ENCODE measurements at regions not wholly inside any gene's neighbourhood (a gene's known extent, or its start where the extent isn't known, plus 50 kb on each side); places are given as distances from the start of the nearest gene placed in this dataset.

DNA sequence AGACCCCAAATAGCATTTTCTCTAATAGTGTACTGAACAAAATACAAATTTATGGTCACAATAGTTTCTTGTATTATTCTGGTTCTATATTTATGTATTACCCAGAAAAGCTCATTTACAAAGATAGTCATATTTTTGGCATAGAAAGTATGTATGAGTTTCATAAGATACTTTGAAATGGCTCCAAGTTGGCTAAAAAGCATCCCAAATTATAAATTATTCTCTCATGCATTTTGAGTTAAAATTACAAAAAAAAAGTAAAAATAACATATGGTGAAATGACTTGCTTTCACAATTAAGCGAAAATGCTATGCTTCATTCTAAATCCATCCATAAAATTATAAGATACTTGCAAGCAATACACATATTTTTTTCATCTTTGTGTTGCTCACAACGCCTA is 530.7 kb downstream of the ZNF804A start:
- Mint-ChIP-seq H3K4me3 (no peak overlapping the region), H3K4me1 (ENCODE audit: low read depth) (no peaks in the 10 kb centered on the region), H3K27me3 (no peaks in the 10 kb centered on the region), H3K9me3 (peaks cover 9% of the 10 kb centered on the region), H3K27ac (no peak overlapping the region), H3K36me3 (ENCODE audit: low read depth) (no peaks in the 10 kb centered on the region)

DNA sequence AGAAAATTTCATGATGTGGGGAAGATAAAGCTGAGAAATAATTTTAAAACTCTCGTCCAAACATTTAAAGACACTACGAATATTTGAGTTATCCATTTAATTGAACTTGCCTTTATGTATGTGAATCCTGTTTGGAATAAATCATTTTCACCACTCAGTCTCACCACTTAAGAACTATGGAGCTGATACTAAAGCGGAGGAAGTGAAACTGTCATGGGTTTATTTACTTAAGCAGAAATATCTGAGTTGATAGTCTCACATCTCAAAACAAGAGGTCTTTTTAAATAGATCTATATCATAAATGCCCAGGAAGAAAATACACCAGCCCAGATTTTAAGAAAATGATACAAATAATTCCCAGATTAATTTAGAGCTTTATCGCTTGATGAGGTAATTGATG is 532.4 kb downstream of the ZNF804A start:
- no peaks in the 10 kb centered on the region for H3K36me3 Mint-ChIP-seq (ENCODE audit: low read depth)
- no peaks in the 10 kb centered on the region for H3K27me3 Mint-ChIP-seq
- peaks cover 9% of the 10 kb centered on the region for H3K9me3 Mint-ChIP-seq
- no peak overlapping the region for H3K27ac Mint-ChIP-seq
- no peaks in the 10 kb centered on the region for H3K4me1 Mint-ChIP-seq (ENCODE audit: low read depth)
- H3K4me3 Mint-ChIP-seq, result no peak overlapping the region

DNA sequence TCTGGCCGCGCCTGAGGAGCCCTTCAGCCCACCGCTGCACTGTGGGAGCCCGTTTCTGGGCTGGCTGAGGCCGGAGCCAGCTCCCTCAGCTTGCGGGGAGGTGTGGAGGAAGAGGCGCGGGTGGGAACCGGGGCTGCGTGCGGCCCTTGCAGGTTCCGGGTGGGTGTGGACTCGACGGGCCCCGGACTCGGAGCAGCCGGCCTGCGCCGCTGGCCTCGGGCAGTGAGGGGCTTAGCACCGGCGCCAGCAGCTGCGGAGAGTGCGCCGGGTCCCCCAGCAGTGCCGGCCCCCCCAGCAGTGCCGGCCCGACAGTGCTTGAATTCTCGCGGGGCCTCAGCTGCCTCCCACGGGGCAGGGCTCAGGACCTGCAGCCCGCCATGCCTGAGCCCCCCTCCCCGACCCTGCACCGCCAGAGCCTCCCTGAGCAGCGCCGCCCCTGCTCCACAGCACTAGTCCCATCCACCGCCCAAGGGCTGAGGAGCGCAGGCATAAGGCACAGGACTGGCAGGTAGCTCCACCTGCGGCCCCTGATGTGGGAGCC is 534.2 kb downstream of the ZNF804A start:
- no peaks in the 10 kb centered on the region for H3K4me1 Mint-ChIP-seq (ENCODE audit: low read depth)
- H3K27me3 Mint-ChIP-seq, result no peaks in the 10 kb centered on the region
- no peaks in the 10 kb centered on the region for H3K36me3 Mint-ChIP-seq (ENCODE audit: low read depth)

DNA sequence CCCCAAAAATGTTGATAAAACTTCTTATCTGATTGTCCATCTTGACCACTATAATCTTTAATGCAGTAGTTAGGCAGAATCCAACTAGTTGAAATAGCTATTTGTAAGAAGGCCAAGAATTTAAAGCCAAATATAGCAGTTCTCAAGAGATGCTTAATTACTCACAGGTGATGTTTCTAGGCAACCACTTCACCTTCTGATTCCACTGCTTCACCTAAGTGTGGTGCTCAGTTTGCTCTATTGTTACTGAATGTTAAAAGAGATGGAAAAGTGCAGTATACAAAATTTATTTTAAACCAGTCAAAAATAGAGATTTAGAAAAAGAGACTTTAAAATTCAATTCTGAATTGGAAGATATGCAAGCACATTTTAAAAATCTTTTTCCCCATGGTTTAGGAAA is 539.4 kb downstream of the ZNF804A start:
- Mint-ChIP-seq H3K27ac (no peak overlapping the region), H3K36me3 (ENCODE audit: low read depth) (no peaks in the 10 kb centered on the region), H3K27me3 (no peaks in the 10 kb centered on the region), H3K9me3 (peaks cover 2% of the 10 kb centered on the region), H3K4me3 (no peak overlapping the region), H3K4me1 (ENCODE audit: low read depth) (no peaks in the 10 kb centered on the region)

More for the DNA sequence above, 534.2 kb downstream of the ZNF804A start:
- H3K27ac Mint-ChIP-seq, result no peak overlapping the region
- H3K9me3 Mint-ChIP-seq, result peaks cover 6% of the 10 kb centered on the region
- no peak overlapping the region for H3K4me3 Mint-ChIP-seq

DNA sequence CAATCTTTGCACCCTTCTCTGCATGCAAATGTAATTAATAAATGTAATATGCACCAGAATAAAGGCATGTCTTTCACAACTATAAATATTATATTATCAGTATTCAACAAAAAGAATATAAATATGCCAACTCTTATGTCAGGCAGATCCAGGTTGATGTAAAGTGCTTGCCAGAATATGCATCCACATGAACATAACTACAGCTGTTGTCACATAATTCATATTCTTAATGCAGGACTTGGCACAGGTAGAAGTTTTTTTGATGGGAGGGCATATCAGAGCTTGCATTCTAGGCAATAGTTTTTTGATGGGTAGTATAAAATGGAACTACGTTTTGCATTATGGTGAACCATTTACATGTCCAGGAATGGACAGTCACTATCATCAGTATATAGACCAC is 544.3 kb downstream of the ZNF804A start:
- no peaks in the 10 kb centered on the region for H3K9me3 Mint-ChIP-seq
- H3K27ac Mint-ChIP-seq, result no peak overlapping the region
- no peak overlapping the region for H3K4me3 Mint-ChIP-seq
- H3K36me3 Mint-ChIP-seq (ENCODE audit: low read depth), result no peaks in the 10 kb centered on the region
- H3K4me1 Mint-ChIP-seq (ENCODE audit: low read depth), result no peaks in the 10 kb centered on the region
- no peaks in the 10 kb centered on the region for H3K27me3 Mint-ChIP-seq

DNA sequence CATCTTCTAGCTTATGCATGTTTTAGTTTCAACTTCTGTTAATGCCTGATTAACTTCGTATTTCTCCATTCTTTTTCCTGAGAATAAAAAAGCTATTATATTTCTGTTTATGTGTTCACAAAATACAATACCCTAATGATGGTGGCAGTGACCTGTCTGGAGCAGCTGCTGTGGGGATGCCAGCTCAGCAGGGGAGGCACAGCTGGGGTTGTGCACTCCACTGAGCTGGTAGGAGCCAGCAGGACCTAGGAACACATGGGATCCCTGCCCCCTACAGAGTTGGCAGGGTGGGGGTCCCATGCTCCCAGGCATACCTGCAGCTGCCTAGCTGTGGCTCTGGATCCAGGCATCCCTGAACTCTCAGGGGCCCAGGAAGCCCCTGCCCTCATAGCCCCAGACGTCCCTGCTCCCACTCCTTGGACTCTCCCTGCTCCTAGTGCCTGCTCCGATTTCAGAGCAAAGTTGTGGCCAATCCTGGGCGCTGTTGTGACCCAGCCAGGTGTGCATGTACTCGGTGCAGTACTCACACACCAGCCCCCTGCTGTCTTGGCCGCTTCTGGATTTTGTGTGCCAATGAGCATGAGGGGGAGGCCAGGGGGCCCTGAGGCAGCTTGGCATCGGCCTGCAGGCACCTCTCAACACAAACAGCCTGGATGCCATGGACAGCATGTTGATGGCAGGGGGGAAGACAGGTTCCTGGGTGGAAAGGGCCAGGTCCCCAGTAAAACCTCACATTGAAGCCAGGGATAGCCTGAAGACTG is 546.0 kb downstream of the ZNF804A start:
- H3K4me3 Mint-ChIP-seq, result no peak overlapping the region
- H3K27me3 Mint-ChIP-seq, result no peaks in the 10 kb centered on the region
- no peaks in the 10 kb centered on the region for H3K9me3 Mint-ChIP-seq
- no peaks in the 10 kb centered on the region for H3K4me1 Mint-ChIP-seq (ENCODE audit: low read depth)
- no peak overlapping the region for H3K27ac Mint-ChIP-seq
- no peaks in the 10 kb centered on the region for H3K36me3 Mint-ChIP-seq (ENCODE audit: low read depth)

DNA sequence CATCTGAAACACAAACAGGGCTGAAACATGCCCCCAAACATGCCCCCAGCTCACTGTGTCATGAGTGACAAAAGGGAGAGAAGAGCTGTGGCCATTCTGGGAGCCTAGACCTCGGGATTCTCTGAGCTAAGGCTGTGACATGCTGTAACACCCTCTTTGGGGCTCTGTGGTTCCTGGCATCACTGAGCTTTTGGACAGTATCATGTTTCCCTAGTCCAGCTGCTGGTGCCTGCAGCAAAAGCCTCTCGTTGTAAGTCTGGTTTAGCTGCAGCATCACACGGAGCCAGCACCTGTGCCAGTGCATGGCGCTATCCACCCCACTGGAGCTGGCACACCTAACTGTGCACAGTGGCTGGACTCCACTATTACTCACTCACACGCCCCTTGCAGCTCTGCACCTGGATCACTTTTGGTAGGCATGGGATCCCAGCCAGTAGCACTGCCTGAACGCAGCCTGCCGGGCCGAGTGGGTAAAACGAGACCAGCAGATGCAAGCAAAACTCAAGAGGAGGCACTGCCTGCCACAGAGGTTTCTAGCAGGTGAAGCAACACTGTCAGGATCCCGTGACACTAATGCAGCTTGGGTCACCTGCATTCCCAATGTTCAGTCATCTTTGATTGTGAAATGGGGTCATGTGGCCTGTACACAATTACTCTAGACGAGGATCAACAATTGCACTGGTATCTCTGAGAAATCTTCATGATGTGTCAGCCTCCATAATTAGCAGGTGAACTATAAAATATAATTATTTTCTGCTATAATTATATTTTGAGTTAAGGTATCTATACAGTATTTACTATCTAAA is 547.2 kb downstream of the ZNF804A start:
- Mint-ChIP-seq H3K27ac (no peak overlapping the region), H3K9me3 (no peaks in the 10 kb centered on the region), H3K36me3 (ENCODE audit: low read depth) (no peaks in the 10 kb centered on the region), H3K4me3 (no peak overlapping the region), H3K27me3 (no peaks in the 10 kb centered on the region), H3K4me1 (ENCODE audit: low read depth) (no peaks in the 10 kb centered on the region)

DNA sequence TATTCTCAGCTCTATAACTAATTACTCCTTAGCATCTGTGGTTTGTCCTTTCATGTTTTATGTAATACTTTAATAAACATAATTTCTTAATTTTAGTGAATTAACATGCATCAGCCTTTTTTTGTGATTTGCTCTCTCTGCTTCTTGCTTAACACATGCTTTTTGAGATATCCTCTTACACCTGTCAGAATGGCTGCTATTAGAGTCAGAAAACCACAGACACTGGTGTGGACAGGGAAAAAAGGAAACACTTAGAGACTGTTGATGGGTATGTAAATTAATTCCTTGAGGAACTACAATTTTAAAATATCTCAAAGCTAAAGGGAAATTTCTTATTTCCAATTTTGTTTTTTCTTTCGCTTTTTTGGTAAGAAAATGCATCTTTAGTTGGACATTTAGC is 549.0 kb downstream of the ZNF804A start:
- no peaks in the 10 kb centered on the region for H3K36me3 Mint-ChIP-seq (ENCODE audit: low read depth)
- H3K4me1 Mint-ChIP-seq (ENCODE audit: low read depth), result no peaks in the 10 kb centered on the region
- H3K9me3 Mint-ChIP-seq, result no peaks in the 10 kb centered on the region
- no peak overlapping the region for H3K4me3 Mint-ChIP-seq
- H3K27me3 Mint-ChIP-seq, result no peaks in the 10 kb centered on the region
- H3K27ac Mint-ChIP-seq, result no peak overlapping the region

DNA sequence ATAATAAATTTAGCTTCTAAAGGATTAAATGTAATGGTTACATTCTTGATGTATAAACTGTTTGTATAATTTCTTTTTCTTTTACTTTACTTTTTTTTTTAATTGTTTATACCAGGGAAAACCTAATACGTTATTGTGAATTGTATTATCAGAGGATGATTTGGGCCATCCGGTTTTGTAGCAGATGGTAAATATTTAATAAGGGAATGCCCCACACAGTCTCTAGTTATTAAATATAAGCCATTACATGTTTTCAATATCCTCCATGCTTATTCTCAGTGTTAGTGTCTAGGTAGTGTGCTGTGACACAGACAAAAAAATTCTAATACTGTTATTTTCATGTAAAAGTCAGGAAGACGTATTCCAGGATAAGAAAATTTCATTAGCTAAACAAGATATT is 553.9 kb downstream of the ZNF804A start:
- no peak overlapping the region for H3K4me3 Mint-ChIP-seq
- peaks cover 5% of the 10 kb centered on the region for H3K9me3 Mint-ChIP-seq
- no peaks in the 10 kb centered on the region for H3K4me1 Mint-ChIP-seq (ENCODE audit: low read depth)
- H3K27me3 Mint-ChIP-seq, result no peaks in the 10 kb centered on the region
- no peak overlapping the region for H3K27ac Mint-ChIP-seq
- H3K36me3 Mint-ChIP-seq (ENCODE audit: low read depth), result no peaks in the 10 kb centered on the region

DNA sequence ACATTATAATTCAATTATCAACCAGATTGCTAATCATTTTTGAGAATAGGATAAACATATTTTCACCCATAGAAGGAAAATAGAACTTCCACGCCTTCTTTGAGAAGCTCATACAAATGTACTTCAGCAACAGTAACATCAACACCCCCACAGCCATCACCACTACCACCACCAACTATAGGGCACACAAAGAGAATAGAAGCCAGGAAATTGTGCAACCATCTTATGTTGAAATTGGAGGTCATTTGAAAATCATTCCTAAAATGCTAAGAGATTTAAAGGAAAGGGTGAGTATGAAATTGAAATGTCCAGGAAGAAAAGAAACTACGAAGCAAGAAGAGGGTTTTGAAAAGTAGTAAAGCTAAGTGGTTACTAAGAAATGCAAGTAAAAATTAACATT is 563.4 kb downstream of the ZNF804A start:
- no peaks in the 10 kb centered on the region for H3K36me3 Mint-ChIP-seq (ENCODE audit: low read depth)
- no peaks in the 10 kb centered on the region for H3K4me1 Mint-ChIP-seq (ENCODE audit: low read depth)
- no peaks in the 10 kb centered on the region for H3K9me3 Mint-ChIP-seq
- no peaks in the 10 kb centered on the region for H3K27me3 Mint-ChIP-seq
- no peak overlapping the region for H3K27ac Mint-ChIP-seq
- no peak overlapping the region for H3K4me3 Mint-ChIP-seq

DNA sequence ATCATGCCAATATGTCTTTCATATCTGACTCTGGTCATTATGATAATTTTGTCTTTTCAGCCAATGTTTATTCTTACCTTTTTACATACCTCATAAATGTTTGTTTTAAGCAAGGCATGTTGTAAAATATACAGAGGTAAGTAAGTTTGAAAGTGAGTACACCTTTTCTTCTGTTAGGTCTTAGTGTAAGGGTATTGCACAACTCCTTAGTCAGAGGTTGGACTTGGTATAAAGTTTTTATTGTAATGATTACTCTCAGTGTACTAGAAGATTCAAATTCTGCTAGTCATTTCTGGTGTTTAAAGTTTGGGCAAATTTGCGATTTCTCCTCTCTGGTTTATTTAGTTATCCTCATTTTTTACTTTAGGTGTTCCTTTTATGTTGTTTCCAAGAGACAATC is 564.3 kb upstream of the FSIP2 start:
- Mint-ChIP-seq H3K4me3 (no peak overlapping the region), H3K36me3 (ENCODE audit: low read depth) (no peaks in the 10 kb centered on the region), H3K27me3 (no peaks in the 10 kb centered on the region), H3K9me3 (peaks cover 3% of the 10 kb centered on the region), H3K4me1 (ENCODE audit: low read depth) (no peaks in the 10 kb centered on the region), H3K27ac (no peak overlapping the region)

DNA sequence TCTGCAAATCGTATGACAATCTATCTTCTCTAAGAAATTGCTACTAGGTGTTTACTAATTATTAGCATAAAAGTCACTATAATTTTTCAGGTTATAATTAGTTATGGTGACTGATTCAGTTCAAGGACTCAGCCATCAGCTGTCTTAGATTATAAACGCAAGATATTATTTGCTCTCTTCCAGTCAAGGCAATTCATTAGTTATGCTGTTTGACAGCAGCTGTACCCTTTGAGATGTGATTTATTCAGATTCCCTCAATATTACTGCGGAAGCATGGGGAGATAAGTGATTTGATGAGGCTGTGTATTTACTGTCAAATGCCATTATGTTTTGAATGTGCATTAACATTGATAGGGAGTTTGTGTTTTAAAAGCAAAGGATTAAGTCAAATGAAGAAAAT is 558.9 kb upstream of the FSIP2 start:
- no peaks in the 10 kb centered on the region for H3K4me1 Mint-ChIP-seq (ENCODE audit: low read depth)
- no peak overlapping the region for H3K4me3 Mint-ChIP-seq
- H3K27me3 Mint-ChIP-seq, result no peaks in the 10 kb centered on the region
- H3K36me3 Mint-ChIP-seq (ENCODE audit: low read depth), result no peaks in the 10 kb centered on the region
- peaks cover 7% of the 10 kb centered on the region for H3K9me3 Mint-ChIP-seq
- no peak overlapping the region for H3K27ac Mint-ChIP-seq

DNA sequence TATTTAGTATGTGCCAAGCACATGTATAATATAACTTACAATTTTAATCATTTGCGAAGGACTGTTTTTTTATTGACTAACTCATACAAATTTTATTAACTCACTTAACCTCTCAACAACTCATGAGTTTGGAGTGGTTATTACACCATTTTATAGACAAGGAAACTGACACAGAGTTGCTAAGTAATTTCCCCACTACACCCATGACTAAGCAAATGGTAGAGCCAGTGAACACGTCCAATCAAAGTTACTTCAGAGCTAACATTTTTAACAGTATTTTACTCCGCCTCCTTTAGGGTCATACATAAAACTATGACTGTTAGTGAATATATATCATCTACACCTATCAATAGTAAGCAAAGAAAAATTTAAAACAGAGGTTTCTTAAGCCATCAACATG is 556.7 kb upstream of the FSIP2 start:
- Mint-ChIP-seq H3K27ac (no peak overlapping the region), H3K4me1 (ENCODE audit: low read depth) (no peaks in the 10 kb centered on the region), H3K36me3 (ENCODE audit: low read depth) (no peaks in the 10 kb centered on the region), H3K27me3 (no peaks in the 10 kb centered on the region), H3K4me3 (no peak overlapping the region), H3K9me3 (peaks cover 7% of the 10 kb centered on the region)

DNA sequence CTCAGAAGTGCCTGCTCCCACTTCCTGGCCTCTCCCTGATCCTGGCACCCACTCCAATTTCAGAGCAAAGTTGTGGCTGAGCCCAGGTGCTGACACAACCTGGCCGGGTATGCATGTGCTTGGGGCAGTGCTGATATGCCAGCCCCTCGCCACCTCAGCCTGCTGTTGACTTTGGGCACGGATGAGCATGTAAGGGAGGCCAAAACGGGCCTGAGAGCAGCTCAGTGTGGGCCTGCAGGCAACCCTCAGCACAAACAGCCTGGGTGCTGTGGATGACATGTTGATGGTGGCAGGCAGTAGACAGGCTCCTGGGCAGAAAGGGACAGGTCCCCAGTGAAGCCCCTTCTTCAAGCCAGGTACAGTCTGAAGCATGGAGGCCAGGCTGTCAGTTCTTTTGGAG is 553.6 kb upstream of the FSIP2 start:
- H3K4me3 Mint-ChIP-seq, result no peak overlapping the region
- H3K27me3 Mint-ChIP-seq, result no peaks in the 10 kb centered on the region
- no peaks in the 10 kb centered on the region for H3K4me1 Mint-ChIP-seq (ENCODE audit: low read depth)
- H3K9me3 Mint-ChIP-seq, result peaks cover 5% of the 10 kb centered on the region
- no peak overlapping the region for H3K27ac Mint-ChIP-seq
- no peaks in the 10 kb centered on the region for H3K36me3 Mint-ChIP-seq (ENCODE audit: low read depth)

DNA sequence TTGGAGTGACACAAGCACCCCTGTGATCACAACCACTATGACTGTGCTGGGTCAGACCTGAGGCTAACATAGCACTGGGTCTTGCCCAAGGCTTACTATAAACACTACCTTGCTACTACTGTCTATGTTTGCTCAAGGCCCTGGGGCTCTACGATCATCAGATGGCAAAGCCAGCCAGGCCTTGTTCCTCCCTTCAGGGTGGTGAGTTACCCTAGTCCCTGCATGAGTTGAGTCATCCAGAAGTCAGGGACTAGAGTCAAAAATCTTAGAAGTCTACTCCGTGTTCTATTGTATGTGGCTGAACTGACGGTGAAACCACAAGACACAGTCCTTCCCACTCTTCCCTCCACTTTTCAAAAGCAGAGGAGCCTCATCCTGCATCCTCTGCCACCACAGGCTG is 551.2 kb upstream of the FSIP2 start:
- Mint-ChIP-seq H3K27ac (no peak overlapping the region), H3K36me3 (ENCODE audit: low read depth) (no peaks in the 10 kb centered on the region), H3K9me3 (peaks cover 5% of the 10 kb centered on the region), H3K27me3 (no peaks in the 10 kb centered on the region), H3K4me1 (ENCODE audit: low read depth) (no peaks in the 10 kb centered on the region), H3K4me3 (no peak overlapping the region)

Measured in stimulated activated naive CD8-positive, alpha-beta T cell treated with anti-CD3 and anti-CD28 coated beads, Interleukin-15, Interleukin-2, amounts not matched to agents 100 ng/mL and 50 ng/mL, for 24 hours (primary cell).